ENCODE measurements at regions not wholly inside any gene's neighbourhood (a gene's known extent, or its start where the extent isn't known, plus 50 kb on each side); places are given as distances from the start of the nearest gene placed in this dataset.

- H3K4me2 ChIP-seq (replicated peaks; ENCODE audit: low read depth, low read length, poor library complexity, severe bottlenecking), result no peak overlapping the region
- no peaks in the 10 kb centered on the region for H4K20me1 ChIP-seq (ENCODE audit: control insufficient read depth, insufficient read depth, low read length, poor library complexity, severe bottlenecking)
- H3K27ac ChIP-seq (ENCODE audit: low read length in 2 of 2), result no peak overlapping the region
- H3K4me1 ChIP-seq (ENCODE audit: control insufficient read depth in 2 of 2, insufficient read depth in 2 of 2, low read length in 2 of 2), result no peaks in the 10 kb centered on the region
- H3K9me3 Mint-ChIP-seq (ENCODE audit: insufficient read depth), result peaks cover 4% of the 10 kb centered on the region
- DNase-seq, result no peak
- no peak overlapping the region for H3K4me3 ChIP-seq (ENCODE audit: control extremely low read depth in 1 of 5, extremely low read depth in 1 of 5, insufficient read depth in 1 of 5, low read depth in 2 of 5, low read length in 4 of 5)
- no peak overlapping the region for H3K9ac ChIP-seq (ENCODE audit: low read length)
- no peak overlapping the region for H2AFZ ChIP-seq (ENCODE audit: insufficient read depth, low read depth, low read length, poor library complexity, severe bottlenecking)
- no peaks in the 10 kb centered on the region for H3K79me2 ChIP-seq (ENCODE audit: control insufficient read depth, insufficient read depth, low read length)
- H3K27me3 ChIP-seq (replicated peaks in 1 of 4; ENCODE audit: control extremely low read depth in 1 of 4, control insufficient read depth in 3 of 4, insufficient read depth in 4 of 4, low read length in 3 of 4), result no peaks in the 10 kb centered on the region
- no peak for ATAC-seq (ENCODE audit: low read depth)
- H3K27me3 Mint-ChIP-seq, result no peaks in the 10 kb centered on the region
- H3K27ac Mint-ChIP-seq, result no peak overlapping the region
- POLR2A ChIA-PET, result no interaction called here
- TF ChIP-seq EZH2 (IDR thresholded peaks at IDR 0.05; ENCODE audit: borderline replicate concordance, insufficient read depth, low read depth, low read length, poor library complexity, severe bottlenecking), result no peak
- TF ChIP-seq, protein P1, sequence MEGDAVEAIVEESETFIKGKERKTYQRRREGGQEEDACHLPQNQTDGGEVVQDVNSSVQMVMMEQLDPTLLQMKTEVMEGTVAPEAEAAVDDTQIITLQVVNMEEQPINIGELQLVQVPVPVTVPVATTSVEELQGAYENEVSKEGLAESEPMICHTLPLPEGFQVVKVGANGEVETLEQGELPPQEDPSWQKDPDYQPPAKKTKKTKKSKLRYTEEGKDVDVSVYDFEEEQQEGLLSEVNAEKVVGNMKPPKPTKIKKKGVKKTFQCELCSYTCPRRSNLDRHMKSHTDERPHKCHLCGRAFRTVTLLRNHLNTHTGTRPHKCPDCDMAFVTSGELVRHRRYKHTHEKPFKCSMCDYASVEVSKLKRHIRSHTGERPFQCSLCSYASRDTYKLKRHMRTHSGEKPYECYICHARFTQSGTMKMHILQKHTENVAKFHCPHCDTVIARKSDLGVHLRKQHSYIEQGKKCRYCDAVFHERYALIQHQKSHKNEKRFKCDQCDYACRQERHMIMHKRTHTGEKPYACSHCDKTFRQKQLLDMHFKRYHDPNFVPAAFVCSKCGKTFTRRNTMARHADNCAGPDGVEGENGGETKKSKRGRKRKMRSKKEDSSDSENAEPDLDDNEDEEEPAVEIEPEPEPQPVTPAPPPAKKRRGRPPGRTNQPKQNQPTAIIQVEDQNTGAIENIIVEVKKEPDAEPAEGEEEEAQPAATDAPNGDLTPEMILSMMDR (IDR thresholded peaks at IDR 0.05), result no peak
- intact Hi-C loops (cut with micrococcal nuclease), result no loop called here
- no peak overlapping the region for H3K4me3 Mint-ChIP-seq
- CTCF ChIA-PET, result no interaction called here
- no peaks in the 10 kb centered on the region for H3K36me3 ChIP-seq (replicated peaks in 1 of 2; ENCODE audit: control extremely low read depth in 1 of 2, control insufficient read depth in 1 of 2, extremely low read depth in 1 of 2, insufficient read depth in 2 of 2, low read length in 1 of 2)
- H3K9me3 ChIP-seq (ENCODE audit: control extremely low read depth in 1 of 3, control insufficient read depth in 2 of 3, insufficient read depth in 1 of 3, low read length in 2 of 3), result peaks cover 0 to 11% (median 0%) of the 10 kb centered on the region in 3 donors
- no peaks in the 10 kb centered on the region for H3K4me1 Mint-ChIP-seq
Measured at GRCh38 chr2:146785101-146785500, 1059.7 kb upstream of the ACVR2A start.

DNA sequence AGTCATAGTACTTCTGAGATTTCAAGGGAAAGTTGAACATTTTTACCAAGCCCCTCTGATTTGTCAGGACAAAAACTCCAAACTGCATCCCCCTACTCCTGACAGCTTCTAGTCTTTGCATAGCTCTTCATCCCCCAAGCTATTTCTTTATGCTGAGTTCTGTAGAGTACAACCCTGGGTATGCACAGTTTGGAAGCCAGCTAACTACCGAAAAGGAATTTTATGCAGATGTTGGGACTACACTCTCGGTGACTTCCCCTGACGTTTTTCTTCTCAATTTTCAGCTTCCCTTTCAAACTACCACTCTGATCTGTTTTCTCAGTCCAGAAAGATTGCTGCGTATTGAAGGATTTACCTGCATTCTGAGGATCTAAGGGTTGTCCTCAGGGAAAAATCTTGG lies 1060.2 kb upstream of the ACVR2A start:
- H3K36me3 ChIP-seq (replicated peaks in 1 of 2; ENCODE audit: control extremely low read depth in 1 of 2, control insufficient read depth in 1 of 2, extremely low read depth in 1 of 2, insufficient read depth in 2 of 2, low read length in 1 of 2), result no peaks in the 10 kb centered on the region
- no peak overlapping the region for H2AFZ ChIP-seq (ENCODE audit: insufficient read depth, low read depth, low read length, poor library complexity, severe bottlenecking)
- no peak overlapping the region for H3K4me3 ChIP-seq (ENCODE audit: control extremely low read depth in 1 of 5, extremely low read depth in 1 of 5, insufficient read depth in 1 of 5, low read depth in 2 of 5, low read length in 4 of 5)
- peaks cover 0 to 11% (median 0%) of the 10 kb centered on the region in 3 donors for H3K9me3 ChIP-seq (ENCODE audit: control extremely low read depth in 1 of 3, control insufficient read depth in 2 of 3, insufficient read depth in 1 of 3, low read length in 2 of 3)
- WGBS (ENCODE audit: insufficient coverage), result 100% methylated on average over 1 of the region's 4 CpGs
- H4K20me1 ChIP-seq (ENCODE audit: control insufficient read depth, insufficient read depth, low read length, poor library complexity, severe bottlenecking), result no peaks in the 10 kb centered on the region
- H3K27me3 Mint-ChIP-seq, result no peaks in the 10 kb centered on the region
- H3K9me3 Mint-ChIP-seq (ENCODE audit: insufficient read depth), result peaks cover 4% of the 10 kb centered on the region
- TF ChIP-seq, protein P1 (IDR thresholded peaks at IDR 0.05), result no peak
- TF ChIP-seq EZH2 (IDR thresholded peaks at IDR 0.05; ENCODE audit: borderline replicate concordance, insufficient read depth, low read depth, low read length, poor library complexity, severe bottlenecking), result no peak
- no peak overlapping the region for H3K4me2 ChIP-seq (replicated peaks; ENCODE audit: low read depth, low read length, poor library complexity, severe bottlenecking)
- no peaks in the 10 kb centered on the region for H3K4me1 Mint-ChIP-seq
- DNase-seq, result no peak
- no peaks in the 10 kb centered on the region for H3K4me1 ChIP-seq (ENCODE audit: control insufficient read depth in 2 of 2, insufficient read depth in 2 of 2, low read length in 2 of 2)
- intact Hi-C loops (cut with micrococcal nuclease), result no loop called here
- ChIA-PET CTCF (no interaction called here), POLR2A (no interaction called here)
- no peaks in the 10 kb centered on the region for H3K79me2 ChIP-seq (ENCODE audit: control insufficient read depth, insufficient read depth, low read length)
- no peak for ATAC-seq (ENCODE audit: low read depth)
- H3K9ac ChIP-seq (ENCODE audit: low read length), result no peak overlapping the region
- H3K27ac Mint-ChIP-seq, result no peak overlapping the region
- no peak overlapping the region for H3K4me3 Mint-ChIP-seq
- no peaks in the 10 kb centered on the region for H3K27me3 ChIP-seq (replicated peaks in 1 of 4; ENCODE audit: control extremely low read depth in 1 of 4, control insufficient read depth in 3 of 4, insufficient read depth in 4 of 4, low read length in 3 of 4)
- no peak overlapping the region for H3K27ac ChIP-seq (ENCODE audit: low read length in 2 of 2)
